ENCODE measurements at regions not wholly inside any gene's neighbourhood (a gene's known extent, or its start where the extent isn't known, plus 50 kb on each side); places are given as distances from the start of the nearest gene placed in this dataset.

DNA sequence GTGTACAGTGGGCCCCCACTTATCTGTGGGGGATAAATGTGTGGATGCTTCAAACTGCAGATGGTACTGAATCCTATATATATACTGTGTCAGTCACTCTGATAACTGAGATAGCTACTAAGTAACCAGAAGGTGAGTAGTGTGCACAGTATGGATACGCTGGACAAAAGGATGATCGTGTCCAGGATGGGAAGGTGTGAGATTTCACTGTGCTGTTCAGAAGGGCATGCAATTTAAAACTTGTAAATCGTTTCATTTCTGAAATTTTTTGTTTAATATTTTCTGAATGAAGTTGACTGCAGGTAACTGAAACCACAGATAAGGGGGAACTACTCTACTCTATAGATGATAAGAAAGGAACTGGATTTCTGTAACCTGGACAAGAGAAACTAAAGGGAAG is 52.1 kb upstream of the SESN3 start:
- no peak overlapping the region for H3K4me3 ChIP-seq (ENCODE audit: low read length)
- no peak for DNase-seq (ENCODE audit: low read depth)
- TF ChIP-seq, protein P1, sequence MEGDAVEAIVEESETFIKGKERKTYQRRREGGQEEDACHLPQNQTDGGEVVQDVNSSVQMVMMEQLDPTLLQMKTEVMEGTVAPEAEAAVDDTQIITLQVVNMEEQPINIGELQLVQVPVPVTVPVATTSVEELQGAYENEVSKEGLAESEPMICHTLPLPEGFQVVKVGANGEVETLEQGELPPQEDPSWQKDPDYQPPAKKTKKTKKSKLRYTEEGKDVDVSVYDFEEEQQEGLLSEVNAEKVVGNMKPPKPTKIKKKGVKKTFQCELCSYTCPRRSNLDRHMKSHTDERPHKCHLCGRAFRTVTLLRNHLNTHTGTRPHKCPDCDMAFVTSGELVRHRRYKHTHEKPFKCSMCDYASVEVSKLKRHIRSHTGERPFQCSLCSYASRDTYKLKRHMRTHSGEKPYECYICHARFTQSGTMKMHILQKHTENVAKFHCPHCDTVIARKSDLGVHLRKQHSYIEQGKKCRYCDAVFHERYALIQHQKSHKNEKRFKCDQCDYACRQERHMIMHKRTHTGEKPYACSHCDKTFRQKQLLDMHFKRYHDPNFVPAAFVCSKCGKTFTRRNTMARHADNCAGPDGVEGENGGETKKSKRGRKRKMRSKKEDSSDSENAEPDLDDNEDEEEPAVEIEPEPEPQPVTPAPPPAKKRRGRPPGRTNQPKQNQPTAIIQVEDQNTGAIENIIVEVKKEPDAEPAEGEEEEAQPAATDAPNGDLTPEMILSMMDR (conservative IDR thresholded peaks at IDR 0.05; ENCODE audit: low read length): no peak

- peak; percentile 69 for DNase-seq (ENCODE audit: low read depth)
- H3K4me3 ChIP-seq (ENCODE audit: low read length): no peak overlapping the region
- TF ChIP-seq, protein P1 (conservative IDR thresholded peaks at IDR 0.05; ENCODE audit: low read length): no peak
These were observed 51.3 kb upstream of the SESN3 start for GRCh38 chr11:95282291-95282751.
